CD4-positive, alpha-beta memory T cell (primary cell): ENCODE measurements at regions not wholly inside any gene's neighbourhood (a gene's known extent, or its start where the extent isn't known, plus 50 kb on each side); places are given as distances from the start of the nearest gene placed in this dataset.

ENCODE experiments used
- CTCF ChIA-PET: fragments of 350-600 bp; sonication (Branson Sonifier 250); formaldehyde crosslinking; loops from one replicate; lab custom pipeline; 2021; ENCODE audit warnings: inconsistent platforms; ENCODE audit not compliant: partially characterized antibody; lab: Charles Lee
- POLR2A ChIA-PET: fragments of 350-600 bp; sonication (Branson Sonifier 250); formaldehyde crosslinking; loops from one replicate; lab custom pipeline; 2021; ENCODE audit not compliant: partially characterized antibody; lab: Charles Lee
- DNase-seq, 5 donors: peaks; one replicate each; pipeline versions ENCODE4 v3.0.0 to v3.0.0-alpha.2; 2020 to 2022; ENCODE audit warnings: mixed read lengths in 1 of 5
- H3K27ac ChIP-seq: one replicate; pipeline ENCODE4 v1.7.0; 2013; ENCODE audit warnings: low read depth, low read length
- H3K27me3 ChIP-seq: 2 replicates; pipeline ENCODE4 v1.7.0; 2013; ENCODE audit warnings: mild to moderate bottlenecking, low read length, moderate library complexity; ENCODE audit not compliant: insufficient read depth
- H3K36me3 ChIP-seq: 2 replicates; pipeline ENCODE4 v1.7.0; 2013; ENCODE audit warnings: mild to moderate bottlenecking, low read length, moderate library complexity; ENCODE audit not compliant: insufficient read depth
- H3K4me1 ChIP-seq: 2 replicates; pipeline ENCODE4 v1.7.0; 2013; ENCODE audit warnings: mild to moderate bottlenecking, low read length, moderate library complexity; ENCODE audit not compliant: insufficient read depth
- H3K4me3 ChIP-seq, 2 donors: one replicate each; pipeline ENCODE4 v1.7.0; 2013; ENCODE audit warnings: low read length in 2 of 2, mild to moderate bottlenecking in 1 of 2
- H3K9me3 ChIP-seq, 2 donors: one replicate each; pipeline ENCODE4 v1.7.0; 2013; ENCODE audit warnings: low read length in 2 of 2, control low read depth in 1 of 2; ENCODE audit not compliant: control insufficient read depth in 1 of 2
- H3K27ac Mint-ChIP-seq, 7 donors: one replicate each; pipeline ENCODE4 v1.8.0; 2020 to 2021; ENCODE audit warnings: mixed read lengths in 7 of 7, mild to moderate bottlenecking in 6 of 7, inconsistent platforms in 3 of 7, moderate library complexity in 3 of 7
- H3K27me3 Mint-ChIP-seq, 2 donors: one replicate each; pipeline ENCODE4 v1.8.0; 2020 to 2021; ENCODE audit warnings: mixed read lengths in 2 of 2
- H3K36me3 Mint-ChIP-seq, 2 donors: one replicate each; pipeline ENCODE4 v1.8.0; 2020 to 2021; ENCODE audit warnings: mixed read lengths in 2 of 2, inconsistent platforms in 1 of 2, mild to moderate bottlenecking in 1 of 2
- H3K4me1 Mint-ChIP-seq, 4 donors: one replicate each; pipeline ENCODE4 v1.8.0; 2020 to 2021; ENCODE audit warnings: mixed read lengths in 4 of 4, mild to moderate bottlenecking in 1 of 4
- H3K4me3 Mint-ChIP-seq, 8 donors: one replicate each; pipeline ENCODE4 v1.8.0; 2020 to 2021; ENCODE audit warnings: mixed read lengths in 8 of 8, mild to moderate bottlenecking in 7 of 8, moderate library complexity in 6 of 8, inconsistent platforms in 3 of 8
- H3K9me3 Mint-ChIP-seq, 8 donors: one replicate each; pipeline ENCODE4 v1.8.0; 2020 to 2021; ENCODE audit warnings: mixed read lengths in 8 of 8, mild to moderate bottlenecking in 5 of 8, inconsistent platforms in 3 of 8, moderate library complexity in 1 of 8
- intact Hi-C: fragments of 100-400 bp; cut with micrococcal nuclease; formaldehyde crosslinking; loops from one replicate; pipeline ENCODE4 v1.15.1; 2023

DNA sequence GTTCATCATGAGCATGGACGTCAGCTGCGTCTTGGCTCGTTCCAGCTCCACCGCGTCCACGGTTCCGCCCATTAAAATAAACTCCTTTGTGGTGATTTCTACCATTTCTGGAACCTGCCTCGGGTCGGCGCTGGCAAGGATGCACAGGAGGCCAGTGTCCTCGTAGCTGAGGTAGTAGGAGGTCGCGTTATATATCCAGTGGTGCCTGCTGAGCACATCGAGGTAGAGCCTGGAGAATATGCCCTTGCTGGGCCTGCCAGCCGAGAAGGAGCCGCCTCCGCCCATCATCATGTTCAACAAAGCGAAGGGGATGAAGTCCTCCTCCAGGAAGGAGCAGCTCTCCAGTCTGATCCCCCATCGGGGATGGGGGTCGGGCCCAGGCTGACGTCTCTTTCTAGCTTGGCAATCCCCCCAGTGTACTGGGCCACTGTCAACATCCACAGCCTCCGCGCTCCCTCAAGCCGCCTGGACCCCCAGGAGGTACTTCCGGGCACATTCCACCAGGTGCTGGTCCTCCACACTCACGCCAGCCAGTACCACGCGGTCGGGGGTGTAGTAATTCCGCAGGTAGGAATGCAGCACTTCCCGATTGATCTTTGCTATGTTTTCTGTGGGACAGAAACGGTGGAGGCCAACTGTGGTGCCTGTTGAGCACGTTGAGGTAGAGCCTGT is 120.9 kb upstream of the GRID2 start:
- H3K9me3 ChIP-seq, result no peaks in the 10 kb centered on the region
- POLR2A ChIA-PET, result no interaction called here
- no peak overlapping the region for H3K27ac Mint-ChIP-seq
- no peaks in the 10 kb centered on the region for H3K4me1 ChIP-seq
- H3K27me3 ChIP-seq, result no peaks in the 10 kb centered on the region
- H3K27ac ChIP-seq, result no peak overlapping the region
- H3K9me3 Mint-ChIP-seq, result peaks cover 0 to 17% (median 7%) of the 10 kb centered on the region in 8 donors
- H3K36me3 ChIP-seq, result no peaks in the 10 kb centered on the region
- H3K4me3 Mint-ChIP-seq, result no peak overlapping the region
- no peaks in the 10 kb centered on the region for H3K27me3 Mint-ChIP-seq
- H3K4me1 Mint-ChIP-seq, result no peaks in the 10 kb centered on the region
- H3K36me3 Mint-ChIP-seq, result no peaks in the 10 kb centered on the region
- CTCF ChIA-PET, result no interaction called here
- intact Hi-C loops, result no loop called here
- H3K4me3 ChIP-seq, result no peak overlapping the region
- DNase-seq, result no peak

DNA sequence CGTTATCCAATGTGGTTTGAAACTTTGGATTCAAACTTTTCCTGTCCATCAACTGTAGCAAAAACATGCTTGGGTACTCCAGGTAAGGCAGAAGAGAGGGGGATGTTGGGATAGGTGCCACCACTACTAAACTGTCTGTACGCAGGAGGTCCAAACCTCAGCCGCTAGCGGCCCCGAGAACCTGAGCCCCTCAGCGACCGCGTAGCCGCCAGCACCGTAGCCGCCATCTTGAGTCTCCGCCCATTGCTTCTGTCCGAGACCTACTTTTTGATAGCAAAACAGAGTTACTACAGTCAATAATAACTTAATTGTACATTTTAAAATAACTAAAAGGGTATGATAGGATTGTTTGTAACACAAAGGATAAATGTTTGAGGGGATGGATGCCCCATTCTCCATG is 119.9 kb upstream of the GRID2 start:
- no peaks in the 10 kb centered on the region for H3K27me3 ChIP-seq
- DNase-seq, result no peak
- H3K4me3 ChIP-seq, result no peak overlapping the region
- no peak overlapping the region for H3K27ac ChIP-seq
- H3K4me3 Mint-ChIP-seq, result no peak overlapping the region
- no peaks in the 10 kb centered on the region for H3K36me3 Mint-ChIP-seq
- peaks cover 0 to 17% (median 7%) of the 10 kb centered on the region in 8 donors for H3K9me3 Mint-ChIP-seq
- no peaks in the 10 kb centered on the region for H3K36me3 ChIP-seq
- CTCF ChIA-PET, result no interaction called here
- intact Hi-C loops, result no loop called here
- POLR2A ChIA-PET, result no interaction called here
- no peaks in the 10 kb centered on the region for H3K27me3 Mint-ChIP-seq
- no peaks in the 10 kb centered on the region for H3K4me1 Mint-ChIP-seq
- H3K9me3 ChIP-seq, result no peaks in the 10 kb centered on the region
- no peak overlapping the region for H3K27ac Mint-ChIP-seq
- H3K4me1 ChIP-seq, result no peaks in the 10 kb centered on the region

DNA sequence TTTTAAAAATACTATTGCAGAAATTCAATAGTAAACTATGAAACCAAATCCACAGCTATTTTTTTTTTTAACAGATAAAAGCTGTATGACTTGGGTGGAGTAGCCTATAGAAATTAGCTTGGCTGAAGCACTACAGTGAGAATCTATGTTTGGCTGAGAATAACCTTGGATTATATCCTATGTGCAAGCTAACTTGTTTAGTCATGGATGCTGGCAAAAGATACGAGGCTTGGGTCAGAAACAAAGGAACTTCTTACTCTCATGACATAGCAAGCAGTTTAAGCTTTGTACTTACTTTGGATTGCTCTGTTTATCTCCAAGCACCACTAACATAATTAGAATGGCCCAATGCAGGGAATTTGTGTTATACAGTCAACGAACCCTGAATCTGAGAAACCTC is 119.2 kb upstream of the GRID2 start:
- ChIA-PET POLR2A (no interaction called here), CTCF (no interaction called here)
- H3K27ac ChIP-seq, result no peak overlapping the region
- H3K4me3 ChIP-seq, result no peak overlapping the region
- H3K4me1 ChIP-seq, result no peaks in the 10 kb centered on the region
- Mint-ChIP-seq H3K4me3 (no peak overlapping the region), H3K36me3 (no peaks in the 10 kb centered on the region), H3K27me3 (no peaks in the 10 kb centered on the region), H3K4me1 (no peaks in the 10 kb centered on the region), H3K9me3 (peaks cover 0 to 17% (median 7%) of the 10 kb centered on the region in 8 donors), H3K27ac (no peak overlapping the region)
- no peaks in the 10 kb centered on the region for H3K9me3 ChIP-seq
- no peak for DNase-seq
- no peaks in the 10 kb centered on the region for H3K27me3 ChIP-seq
- intact Hi-C loops, result no loop called here
- no peaks in the 10 kb centered on the region for H3K36me3 ChIP-seq

DNA sequence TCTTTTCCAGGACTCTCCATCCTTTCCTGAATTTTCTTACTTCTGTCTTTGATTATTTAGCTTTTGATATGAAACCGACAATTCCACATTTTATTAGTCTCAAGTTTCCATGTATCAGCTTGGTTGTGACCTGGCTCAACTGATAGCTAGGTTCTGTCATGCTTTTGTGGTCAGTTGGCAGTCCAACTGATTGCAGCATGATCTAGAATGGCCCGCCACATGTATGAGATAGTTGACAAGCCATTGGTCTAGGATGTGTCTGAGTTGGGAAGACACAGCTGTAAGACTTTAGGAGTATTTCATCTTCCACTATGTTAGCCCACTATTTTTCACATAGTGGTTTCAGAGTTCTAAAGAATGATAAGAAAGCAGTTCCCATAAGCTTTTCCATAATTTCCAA is 117.5 kb upstream of the GRID2 start:
- ChIA-PET POLR2A (no interaction called here), CTCF (no interaction called here)
- H3K9me3 ChIP-seq, result no peaks in the 10 kb centered on the region
- no peaks in the 10 kb centered on the region for H3K4me1 ChIP-seq
- H3K27me3 ChIP-seq, result no peaks in the 10 kb centered on the region
- Mint-ChIP-seq H3K4me3 (no peak overlapping the region), H3K27me3 (no peaks in the 10 kb centered on the region), H3K9me3 (peaks cover 0 to 22% (median 5%) of the 10 kb centered on the region in 8 donors), H3K4me1 (no peaks in the 10 kb centered on the region), H3K36me3 (no peaks in the 10 kb centered on the region), H3K27ac (no peak overlapping the region)
- H3K36me3 ChIP-seq, result no peaks in the 10 kb centered on the region
- no peak overlapping the region for H3K27ac ChIP-seq
- H3K4me3 ChIP-seq, result no peak overlapping the region
- DNase-seq, result no peak
- intact Hi-C loops, result no loop called here

DNA sequence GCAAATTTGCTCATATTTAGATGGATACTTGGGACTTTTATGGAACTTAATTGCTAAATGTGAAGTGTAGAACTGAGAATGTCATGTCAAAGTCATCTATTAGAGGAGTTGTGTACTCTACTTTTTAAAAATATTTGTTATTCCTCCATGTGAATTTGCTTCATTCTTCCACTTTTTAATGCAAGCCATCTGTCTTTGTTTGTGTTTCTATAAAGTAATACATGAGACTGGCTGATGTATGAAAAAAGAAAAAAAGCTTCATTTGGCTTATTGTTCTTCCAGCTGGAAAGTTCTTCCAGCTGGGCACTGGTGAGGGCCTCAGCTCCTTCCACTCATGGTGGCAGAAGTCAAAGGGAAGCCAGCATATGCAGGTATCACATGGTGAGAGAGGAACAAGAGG is 114.6 kb upstream of the GRID2 start:
- DNase-seq, result no peak
- ChIA-PET POLR2A (no interaction called here), CTCF (no interaction called here)
- Mint-ChIP-seq H3K27ac (no peak overlapping the region), H3K4me3 (no peak overlapping the region), H3K36me3 (no peaks in the 10 kb centered on the region), H3K4me1 (no peaks in the 10 kb centered on the region), H3K9me3 (peaks cover 0 to 11% (median 3%) of the 10 kb centered on the region in 8 donors), H3K27me3 (no peaks in the 10 kb centered on the region)
- H3K4me1 ChIP-seq, result no peaks in the 10 kb centered on the region
- H3K27me3 ChIP-seq, result no peaks in the 10 kb centered on the region
- no peaks in the 10 kb centered on the region for H3K9me3 ChIP-seq
- intact Hi-C loops, result no loop called here
- no peaks in the 10 kb centered on the region for H3K36me3 ChIP-seq
- H3K4me3 ChIP-seq, result no peak overlapping the region
- no peak overlapping the region for H3K27ac ChIP-seq

DNA sequence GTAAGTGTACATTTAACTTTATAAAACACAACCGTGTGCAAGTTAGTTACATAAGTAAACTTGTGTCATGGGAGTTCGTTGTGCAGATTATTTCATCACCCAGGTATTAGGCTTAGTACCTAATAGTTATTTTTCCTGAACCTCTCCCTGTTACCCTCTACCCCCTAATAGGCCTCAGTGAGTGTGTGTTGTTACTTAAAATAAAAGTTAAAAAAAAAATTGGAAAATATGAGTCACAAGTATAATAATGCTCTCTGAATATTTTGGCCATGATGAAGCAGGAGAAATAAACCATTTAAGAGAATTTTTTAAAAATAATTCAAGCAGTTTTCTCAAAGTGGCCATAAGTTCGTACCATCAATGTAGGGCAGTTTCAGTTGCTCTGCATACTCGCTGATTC is 105.1 kb upstream of the GRID2 start:
- H3K4me3 Mint-ChIP-seq, result no peak overlapping the region
- no peaks in the 10 kb centered on the region for H3K4me1 ChIP-seq
- no peaks in the 10 kb centered on the region for H3K4me1 Mint-ChIP-seq
- H3K27ac Mint-ChIP-seq, result no peak overlapping the region
- no peaks in the 10 kb centered on the region for H3K27me3 ChIP-seq
- H3K27ac ChIP-seq, result no peak overlapping the region
- intact Hi-C loops, result no loop called here
- no peak overlapping the region for H3K4me3 ChIP-seq
- H3K36me3 ChIP-seq, result no peaks in the 10 kb centered on the region
- POLR2A ChIA-PET, result no interaction called here
- no peaks in the 10 kb centered on the region for H3K9me3 ChIP-seq
- no peak for DNase-seq
- no peaks in the 10 kb centered on the region for H3K36me3 Mint-ChIP-seq
- no peaks in the 10 kb centered on the region for H3K27me3 Mint-ChIP-seq
- CTCF ChIA-PET, result no interaction called here
- peaks cover 0 to 5% (median 3%) of the 10 kb centered on the region in 8 donors for H3K9me3 Mint-ChIP-seq

DNA sequence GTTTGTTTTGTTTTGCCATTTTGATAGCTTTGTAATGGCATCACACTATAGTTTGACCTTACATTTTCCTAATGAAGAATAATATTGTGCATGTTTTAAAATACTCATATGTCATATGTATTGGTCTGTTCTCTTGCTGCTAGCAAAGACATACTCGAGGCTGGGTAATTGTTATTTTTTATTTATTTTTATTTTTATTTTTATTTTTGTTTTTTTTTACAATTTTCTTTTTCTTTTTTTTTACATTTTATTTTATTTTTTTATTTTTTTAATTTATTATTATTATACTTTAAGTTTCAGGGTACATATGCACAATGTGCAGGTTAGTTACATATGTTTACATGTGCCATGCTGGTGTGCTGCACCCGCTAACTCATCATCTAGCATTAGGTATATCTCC is 104.6 kb upstream of the GRID2 start:
- no peaks in the 10 kb centered on the region for H3K4me1 Mint-ChIP-seq
- no peaks in the 10 kb centered on the region for H3K36me3 Mint-ChIP-seq
- no peaks in the 10 kb centered on the region for H3K27me3 Mint-ChIP-seq
- H3K4me1 ChIP-seq, result no peaks in the 10 kb centered on the region
- intact Hi-C loops, result no loop called here
- CTCF ChIA-PET, result no interaction called here
- H3K36me3 ChIP-seq, result no peaks in the 10 kb centered on the region
- peaks cover 0 to 4% (median 2%) of the 10 kb centered on the region in 8 donors for H3K9me3 Mint-ChIP-seq
- POLR2A ChIA-PET, result no interaction called here
- H3K27ac ChIP-seq, result no peak overlapping the region
- no peak overlapping the region for H3K4me3 ChIP-seq
- H3K9me3 ChIP-seq, result no peaks in the 10 kb centered on the region
- DNase-seq, result no peak
- H3K27me3 ChIP-seq, result no peaks in the 10 kb centered on the region
- no peak overlapping the region for H3K4me3 Mint-ChIP-seq
- no peak overlapping the region for H3K27ac Mint-ChIP-seq

DNA sequence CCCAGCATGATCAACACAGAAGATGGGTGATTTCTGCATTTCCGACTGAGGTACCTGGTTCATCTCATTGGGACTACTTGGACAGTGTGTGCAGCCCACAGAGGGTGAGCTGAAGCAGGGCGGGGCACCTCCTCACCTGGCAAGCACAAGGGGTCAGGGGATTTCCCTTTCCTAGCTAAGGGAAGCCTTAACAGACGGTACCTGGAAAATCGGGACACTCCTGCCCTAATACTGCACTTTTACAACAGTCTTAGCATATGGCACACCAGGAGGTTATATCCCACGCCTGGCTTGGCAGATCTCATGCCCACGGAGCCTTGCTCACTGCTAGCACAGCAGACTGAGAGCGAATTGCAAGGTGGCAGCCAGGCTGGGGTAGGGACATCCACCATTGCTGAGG is 92.9 kb upstream of the GRID2 start:
- H3K27me3 Mint-ChIP-seq, result no peaks in the 10 kb centered on the region
- no peak overlapping the region for H3K27ac ChIP-seq
- H3K27me3 ChIP-seq, result no peaks in the 10 kb centered on the region
- no peak overlapping the region for H3K4me3 Mint-ChIP-seq
- H3K4me3 ChIP-seq, result no peak overlapping the region
- DNase-seq, result no peak
- no peaks in the 10 kb centered on the region for H3K36me3 Mint-ChIP-seq
- H3K27ac Mint-ChIP-seq, result no peak overlapping the region
- ChIA-PET POLR2A (no interaction called here), CTCF (no interaction called here)
- H3K36me3 ChIP-seq, result no peaks in the 10 kb centered on the region
- no peaks in the 10 kb centered on the region for H3K9me3 ChIP-seq
- intact Hi-C loops, result no loop called here
- H3K4me1 ChIP-seq, result no peaks in the 10 kb centered on the region
- peaks cover 0 to 26% (median 11%) of the 10 kb centered on the region in 8 donors for H3K9me3 Mint-ChIP-seq
- no peaks in the 10 kb centered on the region for H3K4me1 Mint-ChIP-seq
